C4-2B (cell line): ENCODE measurements at regions not wholly inside any gene's neighbourhood (a gene's known extent, or its start where the extent isn't known, plus 50 kb on each side); places are given as distances from the start of the nearest gene placed in this dataset.

Source experiments
- CTCF ChIP-seq: fragments of 450-650 bp; conservative IDR thresholded peaks from 2 replicates; pipeline ENCODE4 v1.5.1; 2017; ENCODE audit warnings: mild to moderate bottlenecking
- ZFX ChIP-seq: fragments of 450-650 bp; IDR thresholded peaks from 2 replicates; pipeline ENCODE4 v1.6.1; 2017

- TF ChIP-seq CTCF = no peak
- TF ChIP-seq ZFX = no peak
Measured at GRCh38 chr6:50404643-50405042, 308.7 kb upstream of the TFAP2D start.
